ENCODE measurements at regions not wholly inside any gene's neighbourhood (a gene's known extent, or its start where the extent isn't known, plus 50 kb on each side); places are given as distances from the start of the nearest gene placed in this dataset.

DNA sequence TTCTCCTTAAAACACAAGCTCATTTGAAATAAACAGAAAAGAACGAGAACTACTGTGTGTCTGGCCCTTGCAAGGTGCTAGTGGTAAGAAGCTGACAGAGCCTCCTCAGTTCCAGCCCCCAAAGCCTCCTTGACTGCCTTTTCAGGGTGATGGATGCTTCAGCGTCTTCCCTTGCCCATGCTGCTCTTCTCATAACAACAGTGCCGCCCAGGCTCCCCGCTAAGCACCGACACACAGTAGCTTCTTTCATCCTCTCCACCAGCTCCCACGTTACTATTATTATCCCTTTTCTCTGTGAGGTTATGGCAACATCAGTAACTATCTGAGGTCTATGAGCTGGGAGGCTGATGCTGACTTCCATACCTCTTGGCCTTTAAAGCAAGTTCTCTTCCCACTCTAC, 418.6 kb downstream of the TSN start:
- no peak for DNase-seq (ENCODE audit: low spot score)

DNA sequence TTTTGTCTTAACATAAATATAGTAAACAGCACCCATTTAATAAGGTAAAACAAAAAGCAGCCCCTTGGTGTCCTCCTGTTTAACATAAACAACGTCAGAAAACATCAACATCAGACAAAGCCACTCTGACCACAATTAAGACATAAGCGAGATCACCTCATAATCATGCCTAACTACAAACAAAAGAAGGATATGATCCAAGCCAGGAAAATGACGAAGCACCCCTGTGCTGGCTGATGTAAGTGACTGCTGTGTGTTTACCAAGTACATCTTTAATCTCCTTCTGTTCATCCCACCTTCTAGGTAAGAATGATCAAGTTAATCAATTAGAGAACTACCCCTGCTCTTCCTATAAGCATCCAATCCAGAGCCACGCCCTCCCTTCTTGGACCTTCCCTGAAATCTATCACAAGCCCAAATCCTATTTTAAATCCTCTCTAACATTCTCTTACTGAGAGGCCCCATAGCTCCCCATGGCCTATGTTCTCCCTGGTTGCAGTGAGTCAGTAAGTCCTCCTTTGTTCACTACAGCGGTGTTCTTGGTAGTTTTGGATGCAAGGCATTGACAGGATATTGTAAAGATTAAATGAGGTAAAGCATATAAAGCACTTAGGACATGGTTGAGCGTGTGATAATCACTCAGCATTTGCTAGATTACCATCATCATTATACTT, 424.2 kb downstream of the TSN start:
- no peak for DNase-seq (ENCODE audit: low spot score)

DNA sequence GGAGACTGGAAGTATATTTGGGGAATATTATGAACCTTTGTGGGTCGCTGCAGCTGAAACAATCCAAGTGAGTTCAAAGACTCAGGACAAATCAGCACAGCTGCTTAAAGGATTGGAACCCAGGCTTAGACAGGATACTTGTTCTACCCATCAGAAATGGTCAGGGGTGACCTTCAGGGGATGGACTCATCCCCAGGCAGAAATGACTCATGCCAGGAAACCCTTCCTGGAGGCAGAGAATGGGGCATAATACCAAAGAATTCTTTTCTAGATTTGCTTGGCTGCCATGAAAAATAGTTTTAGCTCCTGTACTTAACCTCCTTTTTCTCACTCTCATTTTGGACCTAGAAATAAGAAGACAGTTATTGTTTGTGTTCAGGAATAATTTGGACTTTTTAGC, 425.5 kb downstream of the TSN start:
- no peak for DNase-seq (ENCODE audit: low spot score)

DNA sequence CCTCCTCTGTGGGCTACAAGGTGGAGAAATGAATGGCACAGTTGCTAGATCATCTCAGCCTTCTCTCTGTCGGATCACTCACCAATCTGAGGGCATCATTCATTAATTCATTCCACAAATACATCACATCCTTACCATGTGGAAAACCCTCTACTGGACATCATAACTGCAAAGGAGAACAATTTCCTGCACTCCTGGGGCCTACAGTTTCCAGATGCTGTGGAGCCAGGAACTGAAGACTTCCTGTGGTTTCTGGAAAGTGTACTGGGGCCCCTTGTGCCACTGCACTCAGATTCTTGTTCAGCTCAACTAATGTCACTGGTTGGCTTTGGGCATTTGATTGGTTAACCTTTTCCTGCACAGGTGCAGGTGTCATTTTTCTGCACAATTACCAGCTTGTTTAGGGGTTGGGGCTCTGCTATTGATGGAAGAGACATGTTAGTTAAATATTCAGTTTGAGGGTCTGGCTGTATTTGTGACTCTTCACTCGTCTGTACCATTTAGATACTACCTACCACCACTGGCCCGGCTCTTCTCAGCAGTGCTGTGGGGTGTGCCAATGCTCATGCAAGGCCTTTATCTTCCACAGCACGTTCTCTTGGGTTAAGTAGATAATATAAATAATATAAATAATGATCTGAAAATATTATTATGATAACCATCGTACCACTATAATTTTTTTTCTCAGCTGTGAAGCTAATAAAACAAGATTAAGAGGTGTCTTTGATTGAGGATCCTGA, 427.3 kb downstream of the TSN start:
- no peak for DNase-seq (ENCODE audit: low spot score)

DNA sequence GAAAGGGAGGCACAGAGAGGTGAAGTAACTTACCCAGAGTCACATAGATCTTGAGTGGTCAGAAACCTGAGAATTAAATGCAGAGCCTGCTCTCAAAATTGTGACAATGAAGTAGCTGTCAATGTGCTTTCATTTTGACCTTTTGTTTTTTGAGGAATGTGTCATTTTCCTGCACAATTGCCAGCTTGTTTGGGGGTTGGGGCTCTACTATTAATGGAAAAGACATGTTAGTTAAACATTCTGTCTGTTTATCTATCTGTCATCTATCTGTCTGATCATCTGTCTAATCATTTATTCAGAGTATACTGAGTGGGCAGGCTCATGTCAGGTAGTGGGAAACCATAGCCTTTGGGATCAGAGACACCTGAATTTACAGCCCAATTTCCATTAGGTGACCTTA, 428.4 kb downstream of the TSN start:
- no peak for DNase-seq (ENCODE audit: low spot score)

DNA sequence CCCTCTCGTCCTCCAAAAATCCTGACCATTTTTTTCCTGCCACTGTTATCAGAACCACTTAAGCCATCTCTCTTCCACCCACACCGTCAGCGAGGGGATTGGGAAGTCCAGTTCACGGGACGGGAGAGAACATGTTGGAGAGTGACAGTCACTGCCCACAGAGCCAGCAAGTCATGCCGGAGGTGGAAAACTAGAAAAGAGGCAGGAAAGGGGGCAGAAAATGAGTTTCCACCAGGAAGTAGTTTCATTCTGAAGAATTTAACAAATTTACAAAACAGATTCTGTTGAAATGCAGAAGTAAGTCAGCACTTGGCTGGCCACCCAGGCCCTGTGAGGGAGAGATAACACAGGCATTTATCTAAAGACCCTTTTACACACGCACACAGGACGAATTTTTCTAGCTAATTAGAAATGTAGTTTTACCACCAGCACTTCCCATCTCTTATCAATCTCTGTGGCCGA, 431.3 kb downstream of the TSN start:
- DNase-seq (ENCODE audit: low spot score) = no peak

DNA sequence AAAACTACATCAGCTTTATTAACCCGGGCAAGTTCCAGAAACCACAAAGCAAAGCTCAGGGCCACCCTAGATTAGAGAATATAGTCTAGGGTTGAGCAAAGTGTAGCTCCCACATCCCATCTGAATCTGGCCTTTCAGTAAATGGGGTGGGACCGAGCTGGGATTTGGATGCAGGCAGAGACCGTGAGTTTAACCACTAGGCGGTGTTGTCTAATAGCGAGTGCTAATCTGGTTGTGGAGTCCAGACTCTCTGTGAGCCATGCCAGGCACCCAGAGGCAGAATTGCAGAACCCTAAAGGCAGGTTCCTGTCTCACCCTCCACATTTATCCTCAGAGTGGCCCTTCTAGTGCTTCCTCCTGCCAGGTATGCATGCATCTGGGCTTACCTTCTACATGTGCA, 435.9 kb downstream of the TSN start:
- DNase-seq (ENCODE audit: low spot score) = no peak

DNA sequence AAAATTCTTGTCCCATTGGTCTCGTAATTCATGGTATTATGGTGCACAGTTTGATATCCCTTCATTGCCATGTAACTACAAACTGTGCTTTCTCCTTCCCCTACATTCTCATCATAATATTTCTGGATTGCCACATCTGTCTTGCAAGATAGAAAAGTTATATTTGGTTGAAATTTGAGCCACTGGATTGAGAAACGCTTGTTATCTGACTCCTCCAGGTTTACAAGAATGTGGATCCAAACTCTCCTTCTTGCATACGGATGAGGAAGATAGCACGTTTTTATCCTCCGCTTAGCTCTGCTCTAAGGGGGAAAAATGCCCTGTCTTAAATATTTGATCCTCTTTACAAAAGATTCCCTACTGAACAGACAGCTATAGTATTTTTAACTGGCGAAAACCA, 438.2 kb downstream of the TSN start:
- DNase-seq (ENCODE audit: low spot score) = no peak

DNA sequence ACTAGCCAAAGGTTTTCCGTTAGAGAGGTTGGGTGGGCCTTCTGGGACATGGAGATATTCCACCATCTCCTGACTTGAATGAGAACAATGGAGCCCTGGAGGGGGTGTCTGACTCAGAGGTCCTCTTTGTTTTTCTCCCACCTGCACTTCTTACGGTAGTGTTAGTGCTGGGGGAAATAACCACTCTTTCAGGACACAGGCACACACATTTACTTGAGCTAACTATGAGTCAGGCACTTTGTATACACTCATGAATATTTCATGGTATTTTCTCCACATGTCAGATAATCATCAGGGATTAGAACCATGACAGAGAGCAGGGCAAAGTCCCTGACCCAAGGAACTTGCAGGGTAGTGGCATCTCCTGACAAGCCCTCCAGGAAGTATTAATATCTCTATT, 439.1 kb downstream of the TSN start:
- no peak for DNase-seq (ENCODE audit: low spot score)

DNA sequence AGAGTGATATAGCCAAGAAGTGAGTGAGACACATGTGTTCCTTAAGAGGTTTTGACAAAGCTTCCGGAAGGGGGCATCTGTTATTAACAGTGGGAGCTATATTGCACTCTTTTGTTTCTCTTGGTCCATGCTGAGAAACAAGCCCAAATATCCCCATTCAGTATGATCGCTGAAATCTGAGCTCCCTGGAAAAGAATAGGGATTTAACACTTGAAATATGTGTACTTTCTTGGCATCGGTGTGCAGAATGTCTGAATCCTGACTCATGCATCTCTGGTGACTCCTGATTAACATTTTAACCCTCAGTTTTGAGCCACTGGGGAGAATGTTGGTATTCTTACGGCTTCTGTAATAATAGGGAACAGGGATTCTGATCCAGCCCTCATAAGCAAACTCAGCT, 448.1 kb downstream of the TSN start:
- no peak for DNase-seq (ENCODE audit: low spot score)

DNA sequence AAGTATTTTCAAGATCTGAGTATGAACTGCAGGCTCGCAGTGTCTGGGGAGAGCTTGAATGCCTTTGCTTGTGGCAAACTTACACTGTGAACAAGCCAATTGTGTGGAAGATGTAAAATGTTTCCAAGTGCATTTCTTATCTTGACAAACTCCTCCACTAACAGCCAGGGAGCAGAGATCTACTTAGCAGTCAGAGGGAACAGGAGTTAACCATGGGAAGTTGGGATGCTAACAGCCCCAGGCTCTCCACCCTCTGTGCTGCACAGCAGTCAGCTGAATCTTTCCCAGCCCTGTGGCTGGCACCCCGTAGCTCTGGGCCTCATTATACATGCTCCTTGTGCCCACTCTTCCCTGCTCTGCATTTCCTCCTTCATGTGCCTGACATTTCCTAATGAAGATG, 450.2 kb downstream of the TSN start:
- no peak for DNase-seq (ENCODE audit: low spot score)

DNA sequence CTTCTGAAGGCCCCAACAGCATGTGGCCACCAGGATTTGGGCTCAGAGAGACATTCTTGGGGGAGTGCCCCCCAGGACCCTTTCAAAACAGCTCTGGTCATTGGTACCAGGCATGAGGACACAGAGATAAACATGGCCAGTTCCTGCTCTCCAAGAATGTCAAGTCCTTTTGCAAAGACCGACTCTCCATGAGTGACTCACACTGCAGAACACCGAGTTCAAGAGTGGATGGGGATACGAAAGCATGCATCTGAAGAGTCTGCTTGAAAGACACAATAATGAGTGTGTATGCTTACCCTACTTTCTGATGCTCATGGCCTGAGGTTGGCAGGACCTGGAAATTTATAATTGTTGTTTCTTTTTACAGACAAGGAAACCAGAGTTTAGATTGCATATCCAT, 450.6 kb downstream of the TSN start:
- no peak for DNase-seq (ENCODE audit: low spot score)

DNA sequence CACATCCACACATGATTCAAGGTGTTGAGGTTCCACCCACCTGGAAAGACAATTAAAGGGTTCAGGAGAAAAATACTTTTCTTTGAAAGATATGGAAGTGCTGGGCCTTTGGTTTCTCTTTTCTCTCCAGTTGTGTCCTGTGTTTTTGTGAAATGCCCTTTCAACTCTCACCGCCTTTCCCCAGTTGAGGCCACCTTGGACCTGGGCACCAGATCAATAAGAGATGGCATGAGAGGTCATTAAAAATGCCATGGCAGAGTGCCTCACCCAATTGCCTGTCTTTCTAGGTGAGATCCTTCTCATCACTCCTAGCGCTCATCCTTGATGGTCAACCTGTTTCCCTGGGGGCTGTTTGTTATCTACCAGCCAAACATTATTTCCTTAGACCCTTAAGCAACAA, 453.9 kb downstream of the TSN start:
- no peak for DNase-seq (ENCODE audit: low spot score)

DNA sequence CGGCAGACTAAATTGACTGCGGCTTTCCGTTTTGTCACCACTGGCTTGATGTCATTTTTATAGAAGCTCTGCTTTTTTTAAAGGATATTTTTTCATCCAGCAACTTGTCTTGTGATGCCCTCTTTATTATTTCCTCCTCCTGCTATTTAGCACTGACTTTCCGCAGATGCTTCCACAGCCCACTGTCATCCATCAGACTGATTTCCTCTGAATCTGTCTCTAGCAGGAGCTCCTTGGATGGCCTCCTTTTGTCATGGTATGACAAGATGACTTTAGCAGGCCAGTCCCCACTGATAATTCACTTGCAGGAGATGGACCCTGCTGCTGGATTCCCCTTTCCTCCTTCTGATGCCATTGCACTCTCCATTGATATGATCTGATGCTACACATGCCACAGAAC, 454.6 kb downstream of the TSN start:
- no peak for DNase-seq (ENCODE audit: low spot score)

DNA sequence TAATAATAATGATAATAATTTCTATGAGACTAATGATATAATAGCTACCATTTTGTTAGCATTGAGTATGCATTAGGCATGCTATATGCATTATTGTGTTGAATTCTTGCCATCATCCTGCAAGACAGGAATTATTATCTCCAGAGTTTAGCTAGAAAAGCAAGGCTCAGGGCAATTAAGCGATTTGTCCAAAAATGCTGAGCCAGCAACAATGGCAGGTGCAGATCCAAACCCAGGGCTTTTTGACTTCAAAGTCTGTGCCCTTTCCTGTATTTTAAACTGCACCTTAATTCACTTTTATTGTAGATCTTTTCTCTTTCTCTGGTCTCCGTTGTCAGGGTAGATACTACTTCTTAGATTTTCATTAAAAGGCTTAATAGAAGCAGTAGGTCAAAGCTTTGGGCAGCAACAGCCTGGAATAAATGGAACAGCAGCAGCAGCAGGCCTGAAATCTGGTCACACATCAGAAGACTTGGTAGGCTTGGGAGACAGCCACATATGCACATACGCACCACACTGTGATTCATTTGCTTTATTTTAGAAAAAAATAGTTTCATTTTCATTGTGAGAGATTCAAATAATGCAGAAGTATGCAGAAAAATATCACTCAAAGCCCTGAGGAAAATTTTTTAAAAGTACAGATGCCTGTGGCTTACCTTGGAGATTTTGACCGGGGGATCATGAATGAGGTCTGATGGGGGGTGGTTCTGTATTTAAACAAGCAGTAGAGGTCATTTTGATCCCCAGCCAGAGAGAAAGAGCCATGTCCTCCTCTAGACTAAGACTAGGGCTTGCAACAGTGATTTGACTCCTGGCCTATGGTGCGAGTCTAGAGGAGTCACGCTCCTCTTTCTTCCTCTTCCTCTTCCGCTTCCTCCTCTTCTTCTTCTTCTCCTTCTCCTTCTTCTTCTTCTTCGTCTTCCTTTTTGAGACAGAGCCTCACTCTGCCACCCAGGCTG, 455.7 kb downstream of the TSN start:
- no peak for DNase-seq (ENCODE audit: low spot score)

DNA sequence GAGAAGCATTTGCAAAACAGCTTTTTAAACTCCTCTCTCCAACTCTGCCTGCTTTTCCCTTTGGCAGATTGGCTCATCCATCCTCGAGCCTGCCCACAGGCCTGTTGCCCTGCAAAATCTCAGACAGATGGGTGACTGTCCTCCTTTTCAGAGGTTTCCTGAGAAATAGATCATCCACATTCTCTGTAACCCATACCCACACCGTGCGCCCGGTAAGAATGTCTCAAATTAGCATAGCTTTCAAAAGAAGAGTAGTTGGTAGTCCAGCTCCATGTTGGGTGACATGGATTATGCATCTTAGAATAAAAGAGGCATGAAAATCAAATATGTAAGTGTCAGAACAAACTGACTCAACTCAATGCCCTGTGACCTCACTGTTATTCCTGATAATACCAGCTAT, 457.9 kb downstream of the TSN start:
- no peak for DNase-seq (ENCODE audit: low spot score)

DNA sequence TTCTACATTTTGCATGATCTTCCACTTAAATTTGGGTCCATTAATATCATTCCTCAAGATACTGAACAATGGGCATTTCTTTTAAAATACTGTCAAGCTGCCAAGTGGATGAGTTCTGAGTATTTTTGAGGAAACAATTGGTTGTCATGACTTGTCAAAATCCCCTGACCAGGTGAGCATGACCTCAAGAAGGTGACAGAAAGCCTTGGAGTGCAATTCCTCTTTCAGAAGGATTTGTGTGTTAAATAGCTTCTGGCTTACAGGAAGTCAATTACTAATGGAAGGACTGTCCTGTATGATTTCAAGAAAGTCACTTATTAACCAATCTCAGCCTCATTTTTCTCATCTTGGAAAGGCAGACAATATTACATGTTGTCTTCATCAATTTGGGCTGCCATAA, 460.6 kb downstream of the TSN start:
- no peak for DNase-seq (ENCODE audit: low spot score)

DNA sequence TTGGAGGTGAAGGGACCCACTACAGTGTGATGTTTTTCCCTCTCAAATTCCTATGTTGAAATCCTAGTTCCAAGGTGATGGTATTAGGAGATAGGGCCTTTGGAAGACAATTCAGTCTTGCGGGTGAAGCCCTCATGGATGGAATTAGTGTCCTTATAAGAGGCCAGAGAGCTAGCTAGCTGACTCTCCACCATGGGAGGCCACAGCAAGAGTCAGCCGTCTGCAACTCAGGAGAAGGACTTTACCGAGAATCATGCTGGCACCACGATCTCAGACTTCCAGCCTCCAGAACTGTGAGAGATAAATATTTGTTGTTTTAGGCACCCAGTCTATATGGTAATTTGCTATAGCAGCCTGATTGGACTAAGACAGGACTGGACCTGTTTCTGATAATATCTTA, 461.4 kb downstream of the TSN start:
- no peak for DNase-seq (ENCODE audit: low spot score)

DNA sequence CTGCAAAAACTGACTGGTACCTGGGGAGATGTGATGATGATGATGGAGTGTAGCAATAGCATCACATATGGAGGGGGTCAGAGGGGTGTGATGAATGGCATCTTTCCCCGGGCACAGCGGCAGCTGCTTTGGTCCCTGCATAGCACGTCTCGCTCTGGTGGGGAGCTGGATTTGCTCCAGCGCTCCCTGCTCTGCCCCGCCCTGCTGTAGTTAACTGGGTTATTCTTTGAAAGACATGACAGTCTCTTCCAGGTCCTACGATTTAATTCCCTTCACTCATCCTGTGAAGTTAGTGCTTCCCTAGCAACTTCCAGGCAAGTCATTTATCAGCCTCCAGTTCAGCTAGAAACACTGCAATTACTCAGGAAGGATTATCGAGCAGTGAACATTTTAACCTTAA, 463.1 kb downstream of the TSN start:
- no peak for DNase-seq (ENCODE audit: low spot score)

DNA sequence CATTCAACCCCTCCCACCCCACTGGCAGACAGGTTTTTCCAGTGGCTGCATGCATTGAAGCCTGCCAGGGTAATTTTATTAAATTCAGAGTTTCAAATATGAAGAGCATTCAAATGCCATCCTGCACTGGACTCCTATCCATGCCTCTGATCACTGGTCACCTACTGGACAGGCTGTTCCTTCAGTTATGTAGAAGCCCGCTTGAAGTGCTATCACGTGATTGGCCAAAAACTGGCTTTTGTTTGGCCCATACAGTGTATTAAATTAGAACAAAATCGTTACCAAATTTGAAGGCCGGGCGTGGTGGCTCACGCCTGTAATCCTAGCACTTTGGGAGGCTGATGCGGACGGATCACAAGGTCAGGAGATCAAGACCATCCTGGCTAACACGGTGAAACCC, 464.1 kb downstream of the TSN start:
- no peak for DNase-seq (ENCODE audit: low spot score)

DNA sequence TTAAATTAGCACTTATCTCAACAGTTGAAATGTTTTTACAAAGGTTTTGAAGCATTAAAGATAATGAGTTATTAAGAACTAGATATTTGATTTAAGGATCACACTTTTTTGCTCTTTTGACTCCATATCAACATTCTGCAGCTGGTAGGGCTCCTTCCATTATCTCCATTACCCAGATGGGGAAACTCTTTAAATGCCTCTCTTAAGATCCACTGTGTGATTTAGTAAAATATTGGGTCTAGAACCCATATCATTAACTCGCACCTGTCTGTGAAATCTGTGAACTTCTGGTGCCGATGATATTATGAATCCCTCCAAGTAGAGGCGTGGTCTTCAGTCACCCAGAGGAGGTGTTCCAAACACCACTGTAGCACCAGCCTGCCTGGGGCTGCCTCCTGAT, 466.2 kb downstream of the TSN start:
- DNase-seq (ENCODE audit: low spot score) = no peak

DNA sequence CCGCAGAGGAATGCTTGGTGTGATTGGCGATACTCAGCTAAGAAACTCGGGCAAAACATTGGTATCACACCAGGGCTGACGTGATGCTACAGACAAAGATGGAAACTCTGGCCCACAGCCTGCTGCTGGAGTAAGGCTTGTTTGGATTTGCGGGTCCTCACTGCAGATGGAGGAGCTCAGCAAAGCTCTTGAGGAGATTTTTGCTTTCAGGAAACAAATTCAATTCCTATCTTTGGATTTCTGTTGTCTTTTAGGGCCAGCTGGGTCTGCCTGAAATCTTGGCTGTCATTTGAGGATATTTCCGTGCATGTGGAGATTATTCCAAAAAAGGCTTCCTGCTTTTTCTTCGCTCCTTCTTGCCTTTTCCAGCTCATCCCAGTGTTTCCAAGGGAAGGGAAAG, 475.8 kb downstream of the TSN start:
- DNase-seq (ENCODE audit: low spot score) = no peak

DNA sequence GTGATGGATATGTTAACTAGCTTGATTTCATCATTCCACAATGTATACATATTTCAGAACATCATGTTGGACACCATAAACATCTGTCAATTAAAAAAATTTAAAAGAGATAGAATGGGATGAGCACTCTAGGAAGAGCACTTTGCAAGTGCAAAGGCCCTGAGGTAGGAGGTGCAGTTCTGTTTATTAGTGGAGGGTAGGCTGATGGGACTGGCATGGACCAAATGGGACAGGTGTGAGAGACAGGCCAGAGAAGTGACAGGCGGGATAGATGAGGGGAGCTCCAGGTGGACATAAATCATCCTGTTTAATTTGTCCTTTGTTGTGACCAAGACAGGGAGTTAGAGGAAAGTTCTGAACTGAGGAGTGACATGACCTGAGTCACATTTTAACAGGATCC, 477.9 kb downstream of the TSN start:
- DNase-seq (ENCODE audit: low spot score) = no peak

All from CD4-positive, alpha-beta T cell treated with Interleukin-2 at 100 ng/mL for 4 hours (primary cell).